ENCODE measurements at regions not wholly inside any gene's neighbourhood (a gene's known extent, or its start where the extent isn't known, plus 50 kb on each side); places are given as distances from the start of the nearest gene placed in this dataset.
"Not testable (repeated sequence)": the region's sequence is repeated elsewhere in the genome, so short reads cannot be mapped to it uniquely, and the experiment has no call there.

DNA sequence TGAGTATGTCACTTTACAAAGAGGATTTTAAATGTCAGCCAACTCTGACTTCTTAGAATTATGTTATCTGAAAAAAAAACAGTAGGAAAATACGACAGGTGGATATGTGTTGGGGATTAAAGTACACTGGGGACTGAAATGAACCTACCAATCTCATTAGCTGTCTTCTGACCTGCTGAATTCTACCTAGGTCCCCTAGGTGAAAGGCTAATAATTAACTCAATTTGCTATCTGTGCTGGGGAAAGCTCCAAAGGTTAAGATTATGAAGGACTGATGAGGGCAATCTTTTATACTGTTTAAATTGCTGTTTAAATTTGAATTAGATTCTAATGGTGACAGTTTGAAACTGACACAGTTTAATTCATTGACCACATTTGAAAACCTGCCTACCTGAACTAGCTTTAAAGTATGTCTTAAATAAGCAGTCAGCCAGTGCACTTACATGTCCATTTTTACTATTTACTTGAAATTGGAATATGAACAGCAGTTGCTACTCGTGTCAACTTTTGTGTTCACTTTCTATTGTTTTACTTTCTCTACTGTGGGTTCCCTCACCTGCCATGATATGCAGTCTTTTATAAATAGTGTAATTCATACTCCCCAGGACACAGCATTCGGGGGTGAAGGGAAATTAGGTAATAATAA, 977.3 kb downstream of the C4orf33 start:
- Histone ChIP-seq H3K27ac (no peak overlapping the region), H2AFZ (ENCODE audit: low read depth) (no peak overlapping the region), H3K4me2 (no peak overlapping the region), H3K4me3 (IDR thresholded peaks at IDR 0.05; ENCODE audit: insufficient read depth, low read depth, low read length) (no peak overlapping the region), H3K79me2 (ENCODE audit: insufficient read depth, low read depth) (no peaks in the 10 kb centered on the region), H3K4me1 (ENCODE audit: low read depth, poor library complexity, severe bottlenecking) (no peaks in the 10 kb centered on the region), H3K27me3 (ENCODE audit: insufficient read depth, low read depth) (no peaks in the 10 kb centered on the region), H4K20me1 (ENCODE audit: insufficient read depth) (no peaks in the 10 kb centered on the region), H3K9ac (no peak overlapping the region), H3K36me3 (ENCODE audit: insufficient read depth) (no peaks in the 10 kb centered on the region)
- TF ChIP-seq, protein P1, sequence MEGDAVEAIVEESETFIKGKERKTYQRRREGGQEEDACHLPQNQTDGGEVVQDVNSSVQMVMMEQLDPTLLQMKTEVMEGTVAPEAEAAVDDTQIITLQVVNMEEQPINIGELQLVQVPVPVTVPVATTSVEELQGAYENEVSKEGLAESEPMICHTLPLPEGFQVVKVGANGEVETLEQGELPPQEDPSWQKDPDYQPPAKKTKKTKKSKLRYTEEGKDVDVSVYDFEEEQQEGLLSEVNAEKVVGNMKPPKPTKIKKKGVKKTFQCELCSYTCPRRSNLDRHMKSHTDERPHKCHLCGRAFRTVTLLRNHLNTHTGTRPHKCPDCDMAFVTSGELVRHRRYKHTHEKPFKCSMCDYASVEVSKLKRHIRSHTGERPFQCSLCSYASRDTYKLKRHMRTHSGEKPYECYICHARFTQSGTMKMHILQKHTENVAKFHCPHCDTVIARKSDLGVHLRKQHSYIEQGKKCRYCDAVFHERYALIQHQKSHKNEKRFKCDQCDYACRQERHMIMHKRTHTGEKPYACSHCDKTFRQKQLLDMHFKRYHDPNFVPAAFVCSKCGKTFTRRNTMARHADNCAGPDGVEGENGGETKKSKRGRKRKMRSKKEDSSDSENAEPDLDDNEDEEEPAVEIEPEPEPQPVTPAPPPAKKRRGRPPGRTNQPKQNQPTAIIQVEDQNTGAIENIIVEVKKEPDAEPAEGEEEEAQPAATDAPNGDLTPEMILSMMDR (conservative IDR thresholded peaks at IDR 0.05; ENCODE audit: low read depth, low read length): no peak

DNA sequence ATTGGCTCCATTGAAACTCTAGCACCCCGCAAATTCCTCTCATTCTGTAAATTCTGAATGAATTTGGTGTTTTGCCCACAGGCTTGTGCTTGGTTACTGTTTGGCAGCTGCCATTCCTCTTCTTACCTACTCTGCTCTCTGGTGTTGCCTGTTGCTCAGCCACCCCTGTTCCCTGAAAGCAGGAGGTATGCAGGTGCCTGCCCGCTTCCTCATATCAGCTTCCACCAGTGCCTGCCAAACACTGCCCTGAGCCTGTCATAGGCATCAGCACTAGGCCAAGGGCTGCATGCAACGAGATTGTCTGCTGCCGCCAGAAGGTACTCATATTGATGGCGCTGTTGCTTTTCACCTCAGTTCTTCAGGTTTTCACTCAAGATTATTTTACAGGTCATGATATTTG, 978.1 kb downstream of the C4orf33 start:
- Histone ChIP-seq H4K20me1 (ENCODE audit: insufficient read depth) (no peaks in the 10 kb centered on the region), H3K9ac (no peak overlapping the region), H3K27me3 (ENCODE audit: insufficient read depth, low read depth) (no peaks in the 10 kb centered on the region), H3K79me2 (ENCODE audit: insufficient read depth, low read depth) (no peaks in the 10 kb centered on the region), H3K4me2 (no peak overlapping the region), H2AFZ (ENCODE audit: low read depth) (no peak overlapping the region), H3K4me1 (ENCODE audit: low read depth, poor library complexity, severe bottlenecking) (no peaks in the 10 kb centered on the region), H3K27ac (no peak overlapping the region), H3K36me3 (ENCODE audit: insufficient read depth) (no peaks in the 10 kb centered on the region), H3K4me3 (IDR thresholded peaks at IDR 0.05; ENCODE audit: insufficient read depth, low read depth, low read length) (no peak overlapping the region)
- TF ChIP-seq, protein P1 (conservative IDR thresholded peaks at IDR 0.05; ENCODE audit: low read depth, low read length): no peak

GRCh38 chr4:130077275-130077674, 981.3 kb downstream of the C4orf33 start:
- no peaks in the 10 kb centered on the region for H3K36me3 ChIP-seq (ENCODE audit: insufficient read depth)
- no peak overlapping the region for H3K9ac ChIP-seq
- no peaks in the 10 kb centered on the region for H4K20me1 ChIP-seq (ENCODE audit: insufficient read depth)
- H3K27me3 ChIP-seq (ENCODE audit: insufficient read depth, low read depth): no peaks in the 10 kb centered on the region
- TF ChIP-seq, protein P1 (conservative IDR thresholded peaks at IDR 0.05; ENCODE audit: low read depth, low read length): no peak
- H3K27ac ChIP-seq: no peak overlapping the region
- H3K4me2 ChIP-seq: no peak overlapping the region
- H3K4me3 ChIP-seq (IDR thresholded peaks at IDR 0.05; ENCODE audit: insufficient read depth, low read depth, low read length): no peak overlapping the region
- H2AFZ ChIP-seq (ENCODE audit: low read depth): no peak overlapping the region
- peaks cover 14% of the 10 kb centered on the region for H3K4me1 ChIP-seq (ENCODE audit: low read depth, poor library complexity, severe bottlenecking)
- no peaks in the 10 kb centered on the region for H3K79me2 ChIP-seq (ENCODE audit: insufficient read depth, low read depth)

DNA sequence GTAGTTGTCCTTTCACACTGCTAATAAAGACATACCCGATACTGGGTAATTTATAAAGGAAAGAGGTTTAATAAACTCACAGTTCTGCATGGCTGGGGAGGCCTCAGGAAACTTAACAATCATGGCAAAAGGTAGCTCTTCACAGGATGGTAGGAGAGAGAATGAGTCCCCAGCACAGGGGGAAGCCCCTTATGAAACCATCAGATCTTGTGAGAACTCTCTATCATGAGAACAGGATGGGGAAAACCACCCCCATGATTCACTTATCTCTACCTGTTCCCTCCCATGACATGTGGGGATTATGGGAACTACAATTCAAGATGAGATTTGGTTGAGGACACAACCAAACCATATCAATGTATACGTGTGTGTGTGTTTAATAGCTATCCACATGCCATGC, 983.1 kb downstream of the C4orf33 start:
- H3K36me3 ChIP-seq (ENCODE audit: insufficient read depth); H4K20me1 ChIP-seq (ENCODE audit: insufficient read depth); H3K4me2 ChIP-seq; H3K79me2 ChIP-seq (ENCODE audit: insufficient read depth, low read depth); H3K4me3 ChIP-seq (IDR thresholded peaks at IDR 0.05; ENCODE audit: insufficient read depth, low read depth, low read length); H3K9ac ChIP-seq; H3K27ac ChIP-seq; H2AFZ ChIP-seq (ENCODE audit: low read depth); H3K27me3 ChIP-seq (ENCODE audit: insufficient read depth, low read depth): not testable (repeated sequence)
- peaks cover 31% of the 10 kb centered on the region for H3K4me1 ChIP-seq (ENCODE audit: low read depth, poor library complexity, severe bottlenecking)

DNA sequence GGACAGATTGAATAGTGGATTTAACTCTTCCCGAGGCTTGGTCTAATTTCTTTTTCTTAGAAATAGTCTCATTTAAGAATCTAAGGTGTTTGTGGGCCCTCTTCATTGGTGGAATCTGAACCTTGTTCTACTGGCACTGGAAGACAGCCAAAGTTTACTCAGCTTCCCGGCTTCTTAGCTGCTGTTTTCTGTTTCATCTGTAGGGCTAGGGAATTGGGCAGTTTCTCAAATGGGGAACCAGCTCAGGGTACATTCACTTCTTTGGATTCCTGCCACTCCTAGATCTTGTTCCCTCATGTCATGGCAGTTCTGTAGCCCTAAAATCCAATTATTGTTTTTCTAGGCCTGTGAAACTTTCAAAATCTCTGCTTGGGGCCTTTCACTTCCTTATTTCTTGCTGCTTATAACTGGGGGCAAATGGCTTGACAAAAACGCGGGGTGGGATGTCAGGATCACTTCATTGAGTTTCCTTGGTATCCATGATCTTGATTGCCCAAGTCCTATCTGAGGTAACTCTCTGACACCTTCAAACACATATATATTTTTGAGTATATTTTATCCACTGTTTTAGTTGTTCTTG, 985.0 kb downstream of the C4orf33 start:
- TF ChIP-seq, protein P1 (conservative IDR thresholded peaks at IDR 0.05; ENCODE audit: low read depth, low read length): no peak

More for the DNA sequence above, 985.0 kb downstream of the C4orf33 start:
- Histone ChIP-seq H3K79me2 (ENCODE audit: insufficient read depth, low read depth) (no peaks in the 10 kb centered on the region), H3K27me3 (ENCODE audit: insufficient read depth, low read depth) (no peaks in the 10 kb centered on the region), H4K20me1 (ENCODE audit: insufficient read depth) (no peaks in the 10 kb centered on the region), H3K4me3 (IDR thresholded peaks at IDR 0.05; ENCODE audit: insufficient read depth, low read depth, low read length) (no peak overlapping the region), H3K27ac (no peak overlapping the region), H3K36me3 (ENCODE audit: insufficient read depth) (no peaks in the 10 kb centered on the region), H3K4me2 (no peak overlapping the region), H2AFZ (ENCODE audit: low read depth) (no peak overlapping the region), H3K4me1 (ENCODE audit: low read depth, poor library complexity, severe bottlenecking) (peaks cover 50% of the 10 kb centered on the region), H3K9ac (no peak overlapping the region)

All from KMS-11 (cell line).